Stimulated activated CD4-positive, alpha-beta T cell treated with anti-CD3 and anti-CD28 coated beads, Interleukin-12 subunit alpha, Interleukin-12 subunit beta, amount 100 ng/mL, for 24 hours (primary cell): ENCODE measurements at regions not wholly inside any gene's neighbourhood (a gene's known extent, or its start where the extent isn't known, plus 50 kb on each side); places are given as distances from the start of the nearest gene placed in this dataset.
"Not testable (repeated sequence)": the region's sequence is repeated elsewhere in the genome, so short reads cannot be mapped to it uniquely, and the experiment has no call there.

ENCODE experiments used
- DNase-seq, 2 experiments: peaks; one replicate each; pipeline ENCODE4 v3.0.0-alpha.2; 2020; ENCODE audit warnings: low read depth in 2 of 2

DNA sequence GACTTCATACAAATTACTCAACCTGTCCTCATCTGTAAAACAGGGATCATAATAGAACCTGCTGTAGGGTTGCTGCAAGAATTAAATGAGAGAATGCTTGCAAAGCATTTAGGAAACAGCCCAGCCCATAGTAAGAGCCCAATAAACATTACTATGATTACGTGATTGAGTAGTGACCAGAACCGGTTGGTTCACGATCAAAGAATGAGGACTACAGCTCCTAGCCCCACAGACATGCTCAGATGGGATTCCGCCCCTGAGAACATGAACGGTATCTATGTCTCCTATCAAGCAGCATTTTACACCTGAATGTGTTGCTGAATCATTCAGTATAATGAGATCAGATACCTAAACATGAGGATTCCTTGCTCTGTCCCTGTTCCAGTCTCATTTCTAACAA lies 104.8 kb upstream of the ZNF648 start:
- DNase-seq: no peak

DNA sequence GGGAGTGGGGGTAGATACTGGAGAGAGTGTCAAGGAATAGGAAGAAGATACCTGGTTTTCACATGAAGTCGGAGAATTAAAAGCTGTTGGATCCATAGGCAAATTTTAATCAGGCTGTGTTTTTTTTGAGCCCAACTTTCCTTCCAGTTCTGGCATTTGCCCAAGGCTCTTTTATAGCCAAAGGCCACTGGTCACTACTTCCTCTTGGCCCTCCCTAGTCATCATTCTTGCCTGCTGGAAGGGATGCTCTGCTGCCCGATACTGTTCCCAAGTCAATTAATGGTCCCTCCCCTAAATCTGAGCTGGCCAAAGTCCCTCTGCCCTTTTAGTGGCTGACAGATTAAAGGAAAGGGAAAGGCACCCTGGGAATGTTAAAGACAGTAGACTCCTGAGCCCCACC lies 102.8 kb upstream of the ZNF648 start:
- DNase-seq: no peak

DNA sequence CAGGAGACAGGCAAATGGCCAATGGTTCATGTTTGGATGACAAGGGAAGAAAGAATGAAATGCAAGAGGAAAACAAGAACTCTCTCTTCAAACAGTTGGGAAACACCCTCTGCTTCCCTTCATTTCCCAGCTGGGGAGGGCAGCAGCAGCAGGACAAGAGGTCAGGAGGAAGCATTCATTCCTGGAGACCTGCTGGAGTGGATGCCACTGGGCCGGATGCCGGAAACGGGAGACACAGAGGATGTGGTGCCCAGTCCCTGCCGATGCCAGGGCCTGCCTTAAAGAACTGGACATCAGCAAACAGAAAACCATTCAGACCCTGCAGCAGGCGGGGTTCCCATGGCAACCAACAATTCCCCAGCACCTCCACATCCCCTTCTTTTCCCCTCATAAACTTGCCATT lies 102.3 kb upstream of the ZNF648 start:
- no peak for DNase-seq

DNA sequence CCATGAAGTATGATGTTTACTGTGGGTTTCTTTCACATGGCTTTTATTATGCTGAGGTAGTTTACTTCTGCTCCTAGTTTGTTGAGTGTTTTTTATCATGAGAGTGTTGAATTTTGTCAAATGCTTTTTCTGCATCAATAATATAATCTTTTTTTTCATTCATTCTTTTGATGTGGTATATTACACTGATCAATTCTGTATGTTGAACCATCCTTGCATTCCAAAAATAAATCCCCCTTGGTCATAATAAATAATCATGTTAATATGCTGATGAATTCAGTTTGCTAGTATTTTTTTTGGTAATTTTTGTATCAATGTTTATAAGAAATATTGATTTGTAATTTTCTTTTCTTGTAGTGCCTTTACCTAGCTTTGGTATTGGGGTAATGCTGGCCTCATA lies 97.9 kb upstream of the ZNF648 start:
- no peak for DNase-seq

DNA sequence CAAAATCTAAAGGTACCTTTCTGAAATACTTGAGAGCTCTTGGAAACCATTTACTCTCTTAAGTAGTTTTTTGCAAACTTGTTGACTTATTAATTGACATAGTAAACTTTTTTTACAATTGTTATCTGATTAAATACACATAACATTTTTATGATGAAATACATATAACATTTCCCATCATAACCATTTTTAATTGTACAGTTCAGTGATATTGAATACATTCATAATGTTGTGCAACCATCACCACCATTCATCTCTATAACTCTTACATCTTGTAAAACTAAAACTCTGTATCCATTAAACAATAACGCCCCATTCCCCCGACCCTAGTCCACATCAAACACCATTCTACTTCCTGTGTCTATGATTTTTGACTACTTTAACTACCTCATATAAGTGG lies 95.7 kb upstream of the ZNF648 start:
- no peak for DNase-seq

DNA sequence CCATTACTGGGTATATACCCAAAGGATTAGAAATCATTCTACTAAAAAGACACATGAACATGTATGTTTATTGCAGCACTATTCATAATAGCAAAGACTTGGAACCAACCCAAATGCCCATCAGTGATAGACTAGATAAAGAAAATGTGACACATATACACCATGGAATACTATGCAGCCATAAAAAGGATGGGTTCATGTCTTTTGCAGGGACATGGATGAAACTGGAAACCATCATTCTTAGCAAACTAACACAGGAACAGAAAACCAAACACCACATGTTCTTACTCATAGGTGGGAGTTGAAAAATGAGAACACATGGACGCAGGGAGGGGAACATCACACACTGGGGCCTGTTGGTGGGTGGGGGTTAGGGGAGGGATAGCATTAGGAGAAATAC lies 92.9 kb upstream of the ZNF648 start:
- not testable (repeated sequence) for DNase-seq

- DNase-seq: no peak
Measured at GRCh38 chr1:182149411-182149965, 88.0 kb upstream of the ZNF648 start.

DNA sequence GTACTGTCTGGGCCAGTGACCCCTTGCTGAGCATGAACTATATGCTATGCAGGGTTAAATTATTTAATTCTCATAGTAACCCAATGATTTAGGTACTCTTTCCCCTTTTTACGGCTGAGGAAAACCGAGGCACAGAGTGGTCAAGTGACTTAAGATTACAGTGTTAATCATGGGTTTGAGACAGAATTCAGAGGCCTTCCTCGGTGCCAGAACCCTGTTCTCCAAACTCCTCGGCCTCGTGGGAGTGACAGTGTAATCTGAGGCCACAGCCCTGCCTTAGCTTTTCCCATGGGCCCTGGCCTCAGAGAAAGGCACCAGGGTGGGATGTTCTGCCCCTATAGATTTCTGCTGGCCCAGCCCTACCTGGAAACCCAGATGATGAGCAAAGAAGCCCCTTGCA lies 86.4 kb upstream of the ZNF648 start:
- DNase-seq: no peak

- DNase-seq: no peak
Measured at GRCh38 chr1:182147136-182147820, 85.8 kb upstream of the ZNF648 start.

- DNase-seq: no peak
Measured at GRCh38 chr1:182146286-182146685, 84.8 kb upstream of the ZNF648 start.

DNA sequence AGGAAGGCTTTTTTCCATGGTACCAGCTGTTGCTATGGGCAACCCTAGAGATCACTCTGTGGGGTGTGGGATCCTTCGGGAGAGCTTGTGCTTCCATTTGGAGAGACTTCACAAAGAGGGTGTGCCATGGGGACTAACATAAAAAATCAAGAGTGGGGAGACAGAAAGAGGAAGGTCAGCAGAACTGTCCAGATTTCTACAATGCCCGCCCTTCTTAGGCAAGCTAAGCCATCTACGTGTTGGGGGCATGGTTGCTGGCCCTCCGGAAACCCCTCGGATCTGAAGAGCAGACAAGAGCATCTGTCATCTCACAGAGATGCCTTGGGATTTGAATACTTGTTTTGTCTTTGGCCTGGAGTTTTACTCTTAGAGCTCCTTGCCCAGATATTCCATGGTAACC lies 83.9 kb upstream of the ZNF648 start:
- no peak for DNase-seq

DNA sequence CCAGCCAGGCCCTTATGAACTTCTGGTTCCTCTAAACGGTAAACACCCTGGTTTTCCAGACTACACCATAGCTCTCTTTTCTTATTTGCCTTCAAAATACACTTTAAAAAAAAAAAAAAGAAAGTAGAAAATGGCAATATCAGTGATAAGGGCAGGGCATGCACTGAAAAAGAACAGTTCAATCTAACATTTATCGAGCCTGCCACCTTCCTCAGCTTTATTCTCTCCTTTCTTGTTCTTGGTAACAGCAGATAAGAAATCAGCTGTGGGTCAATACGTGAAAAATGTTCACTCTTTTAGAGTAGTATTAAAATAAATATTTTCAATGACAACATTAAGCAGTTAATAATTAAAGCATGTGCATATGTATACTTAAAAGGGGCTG lies 83.1 kb upstream of the ZNF648 start:
- DNase-seq: no peak

DNA sequence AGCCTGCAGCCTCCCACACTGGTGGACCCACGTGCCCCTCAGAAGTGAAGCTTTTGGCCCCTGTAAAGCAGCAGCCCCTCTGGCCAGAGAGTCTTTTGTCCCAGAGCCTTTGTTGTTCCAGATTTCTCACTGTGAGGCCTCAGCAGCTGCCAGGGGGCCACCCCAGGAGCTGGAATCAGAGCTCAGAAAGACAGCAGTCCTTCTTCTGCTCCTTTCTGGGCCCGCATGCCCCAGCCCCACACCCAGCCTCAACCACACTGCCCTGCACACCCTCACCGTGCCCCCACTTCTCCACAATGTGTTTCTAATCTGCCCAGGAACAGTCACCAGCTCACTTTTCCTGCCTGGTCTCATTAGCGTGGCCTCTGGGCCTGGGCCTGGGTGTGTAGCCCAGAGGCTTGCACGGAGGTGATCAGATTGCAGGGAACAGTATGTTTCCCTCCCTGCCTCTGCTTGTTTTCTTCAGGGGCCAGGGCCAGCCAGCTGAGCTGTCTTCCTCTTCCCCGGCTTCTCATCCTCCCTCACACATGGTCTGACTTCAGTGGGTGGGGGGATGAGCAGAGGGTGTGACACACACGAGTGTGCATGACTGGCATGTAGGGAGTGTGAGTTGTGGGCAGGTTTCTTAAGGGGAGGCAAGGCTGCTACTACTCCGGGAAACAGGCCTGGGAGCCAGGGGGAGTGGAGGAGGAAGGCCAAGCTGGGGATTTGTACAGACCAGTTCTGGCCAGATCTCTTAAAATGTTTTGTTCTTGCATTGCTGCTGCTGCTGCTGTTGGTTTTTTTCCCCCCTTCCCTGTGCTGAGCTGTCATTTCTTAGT lies 82.5 kb upstream of the ZNF648 start:
- DNase-seq: no peak

- DNase-seq: peak; percentile 62 to 91
Measured at GRCh38 chr1:182143154-182143657, 81.7 kb upstream of the ZNF648 start.

- no peak for DNase-seq
Measured at GRCh38 chr1:182142621-182143020, 81.1 kb upstream of the ZNF648 start.

- DNase-seq: no peak
Measured at GRCh38 chr1:182141040-182141439, 79.5 kb upstream of the ZNF648 start.

- no peak for DNase-seq
Measured at GRCh38 chr1:182139496-182139895, 78.0 kb upstream of the ZNF648 start.

DNA sequence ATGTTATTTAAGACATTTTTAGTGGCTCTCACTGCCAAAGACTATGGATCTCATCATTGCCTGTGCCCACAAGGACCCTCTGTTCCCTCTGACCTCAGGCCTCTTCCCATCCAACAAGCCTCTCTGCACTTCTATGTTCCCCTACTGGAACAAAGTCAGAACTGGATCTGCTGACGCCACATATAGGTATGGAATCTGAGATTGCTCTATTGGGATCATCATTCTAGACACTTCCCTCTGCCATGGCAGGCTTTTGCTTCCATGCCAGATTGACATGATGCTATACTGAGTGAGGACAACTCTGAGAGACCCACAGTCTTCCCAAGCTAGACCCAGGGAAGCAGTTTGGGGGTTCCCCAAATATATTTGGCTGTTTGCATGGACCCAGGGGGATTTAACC lies 76.0 kb upstream of the ZNF648 start:
- no peak for DNase-seq

- no peak for DNase-seq
Measured at GRCh38 chr1:182135946-182136345, 74.4 kb upstream of the ZNF648 start.

- DNase-seq: no peak
Measured at GRCh38 chr1:182134257-182134656, 72.7 kb upstream of the ZNF648 start.

DNA sequence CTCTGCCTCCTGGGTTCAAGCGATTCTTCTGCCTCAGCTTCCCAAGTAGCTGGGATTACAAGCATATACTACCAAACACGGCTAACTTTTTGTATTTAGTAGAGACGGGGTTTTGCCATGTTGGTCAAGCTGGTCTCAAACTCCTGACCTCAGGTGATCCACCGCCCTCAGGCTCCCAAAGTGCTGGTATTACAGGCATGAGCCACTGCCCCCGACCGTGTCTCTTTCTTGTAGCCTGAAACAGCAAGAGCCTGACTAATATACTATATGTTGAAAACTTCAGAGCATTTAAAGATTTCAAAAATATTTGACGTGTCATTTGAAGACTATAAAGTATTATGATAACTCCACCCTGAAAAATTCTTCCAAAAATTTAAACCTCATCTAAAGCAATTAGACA lies 71.7 kb upstream of the ZNF648 start:
- DNase-seq: no peak

GRCh38 chr1:182129398-182129797 lies 67.9 kb upstream of the ZNF648 start:
- DNase-seq: no peak

DNA sequence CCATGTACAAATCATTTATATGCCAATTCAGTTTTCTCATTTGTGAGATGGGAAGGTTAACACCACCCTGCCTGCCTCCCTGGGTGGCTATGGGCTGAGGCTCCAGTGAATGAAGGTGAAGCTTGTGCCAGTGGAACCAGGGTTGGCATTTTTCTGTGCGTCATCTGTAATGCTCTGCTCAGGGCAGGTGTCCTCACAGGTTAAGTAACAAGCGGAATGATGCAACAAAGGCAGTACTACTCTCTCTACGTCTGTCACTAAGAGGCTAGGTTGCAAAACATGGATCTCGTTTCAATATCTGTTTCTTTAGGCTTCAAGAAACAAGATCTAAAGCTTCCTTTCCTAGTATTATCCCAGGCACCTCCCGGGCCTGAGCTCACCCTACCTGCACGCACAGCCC lies 67.0 kb upstream of the ZNF648 start:
- DNase-seq: no peak
